ENCODE measurements at regions not wholly inside any gene's neighbourhood (a gene's known extent, or its start where the extent isn't known, plus 50 kb on each side); places are given as distances from the start of the nearest gene placed in this dataset.

DNA sequence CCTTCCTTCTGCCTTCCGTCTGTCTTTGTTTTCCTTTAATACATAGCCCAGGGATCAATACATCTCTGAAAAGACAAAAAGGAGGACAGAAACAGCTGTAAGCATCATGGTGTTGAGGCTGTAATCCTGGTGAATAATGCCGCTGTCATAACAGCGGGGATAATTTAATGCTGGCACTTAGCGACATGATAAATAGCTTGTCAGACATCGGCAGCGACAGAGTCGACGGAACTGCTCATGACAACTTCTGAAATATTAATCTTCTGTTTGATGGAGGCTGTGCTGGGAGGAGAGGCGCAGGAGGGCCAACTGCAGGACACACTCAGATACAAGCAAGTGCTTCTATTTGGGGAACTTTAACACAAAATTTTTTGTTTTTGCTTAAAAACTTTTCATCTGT is 602.2 kb downstream of the GALR1 start:
- ChIA-PET POLR2A (no interaction called here), CTCF (no interaction called here)
- no peak for TF ChIP-seq FOXK2 (IDR thresholded peaks at IDR 0.05)
- no peak for TF ChIP-seq BHLHE40 (IDR thresholded peaks at IDR 0.05; ENCODE audit: borderline replicate concordance)
- no peak for TF ChIP-seq L3MBTL2 (conservative IDR thresholded peaks at IDR 0.05)
- no peak for TF ChIP-seq CTBP1 (IDR thresholded peaks at IDR 0.05; ENCODE audit: borderline replicate concordance)
- no peak for TF ChIP-seq TARDBP (IDR thresholded peaks at IDR 0.05)
- no peak for TF ChIP-seq HDGF (IDR thresholded peaks at IDR 0.05; ENCODE audit: borderline replicate concordance)
- no peak for TF ChIP-seq SP1 (IDR thresholded peaks at IDR 0.05)
- TF ChIP-seq ZNF384 (IDR thresholded peaks at IDR 0.05) = no peak
- no peak for TF ChIP-seq SUZ12 (IDR thresholded peaks at IDR 0.05)
- no peak for DNase-seq (ENCODE audit: extremely low spot score)

DNA sequence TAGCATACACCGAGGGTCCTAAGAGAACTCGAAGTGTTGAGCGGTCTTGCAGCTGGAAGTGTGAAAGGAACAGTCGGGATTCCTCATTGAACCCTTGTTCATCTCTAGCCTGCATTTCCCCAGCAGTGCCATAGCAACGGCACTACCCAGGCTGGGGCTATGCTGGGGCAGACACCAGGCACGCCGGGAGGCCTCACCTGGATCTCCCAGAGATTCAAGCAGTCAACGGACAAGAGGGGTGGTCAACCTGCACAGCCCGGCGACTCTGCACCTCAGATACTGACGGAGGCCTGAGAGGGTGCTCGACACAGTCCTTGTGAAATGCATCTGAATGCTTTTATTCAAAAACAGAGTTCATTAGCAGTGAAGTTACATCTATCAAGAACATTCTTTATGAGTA is 604.2 kb downstream of the GALR1 start:
- ChIA-PET POLR2A (no interaction called here), CTCF (no interaction called here)
- no peak for DNase-seq (ENCODE audit: extremely low spot score)
- TF ChIP-seq, protein P1, sequence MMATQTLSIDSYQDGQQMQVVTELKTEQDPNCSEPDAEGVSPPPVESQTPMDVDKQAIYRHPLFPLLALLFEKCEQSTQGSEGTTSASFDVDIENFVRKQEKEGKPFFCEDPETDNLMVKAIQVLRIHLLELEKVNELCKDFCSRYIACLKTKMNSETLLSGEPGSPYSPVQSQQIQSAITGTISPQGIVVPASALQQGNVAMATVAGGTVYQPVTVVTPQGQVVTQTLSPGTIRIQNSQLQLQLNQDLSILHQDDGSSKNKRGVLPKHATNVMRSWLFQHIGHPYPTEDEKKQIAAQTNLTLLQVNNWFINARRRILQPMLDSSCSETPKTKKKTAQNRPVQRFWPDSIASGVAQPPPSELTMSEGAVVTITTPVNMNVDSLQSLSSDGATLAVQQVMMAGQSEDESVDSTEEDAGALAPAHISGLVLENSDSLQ (IDR thresholded peaks at IDR 0.05) = no peak
- TF ChIP-seq ELF4 (IDR thresholded peaks at IDR 0.05) (no peak), LEF1 (IDR thresholded peaks at IDR 0.05; ENCODE audit: borderline replicate concordance) (no peak), FOXK2 (IDR thresholded peaks at IDR 0.05) (no peak), L3MBTL2 (conservative IDR thresholded peaks at IDR 0.05) (no peak), BHLHE40 (IDR thresholded peaks at IDR 0.05; ENCODE audit: borderline replicate concordance) (no peak)

DNA sequence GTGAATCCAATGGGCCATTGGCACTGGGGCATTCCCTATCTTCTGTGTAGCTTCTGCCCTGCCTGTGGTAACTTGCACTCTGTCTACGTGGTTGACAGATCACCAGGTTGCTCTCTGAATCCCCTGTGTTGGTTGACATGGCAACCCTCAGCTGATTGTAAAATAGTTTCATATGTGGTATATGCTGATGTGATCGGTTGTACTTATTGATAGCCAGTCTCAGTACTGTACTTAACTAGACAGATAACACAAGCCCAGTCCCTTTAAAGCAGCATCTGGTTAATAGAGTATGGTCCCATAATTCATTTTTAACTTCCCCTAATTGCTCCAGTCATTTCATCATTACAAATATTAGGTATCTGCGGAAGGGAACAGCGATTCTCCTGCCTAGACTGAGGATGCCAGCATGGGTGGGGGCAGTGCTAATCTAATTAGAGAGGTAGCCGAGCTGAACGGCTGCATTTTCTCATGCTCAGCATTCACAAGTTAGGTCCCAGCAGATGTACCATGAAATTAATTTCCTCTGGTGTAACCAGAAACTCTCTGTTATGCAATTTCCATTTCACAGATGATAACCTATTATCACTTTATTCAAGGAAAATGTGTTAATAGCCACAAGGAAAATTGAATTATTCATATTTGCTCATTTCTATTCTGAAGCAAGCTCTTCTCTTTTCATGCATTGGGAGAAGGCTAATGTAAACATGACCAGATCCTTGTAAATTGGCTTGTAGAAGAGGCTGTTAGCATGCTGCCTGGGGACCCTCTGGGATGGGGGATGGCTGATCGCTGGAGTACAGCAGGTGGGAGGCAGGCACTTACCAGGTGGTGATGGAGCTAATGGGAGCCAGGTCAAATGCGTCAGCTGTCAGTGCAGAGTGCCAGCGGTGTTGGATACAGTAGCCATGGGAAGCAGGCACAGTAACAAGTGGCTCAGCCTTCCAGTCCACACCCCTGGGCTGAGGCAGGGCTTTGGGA is 608.3 kb downstream of the GALR1 start:
- ChIA-PET POLR2A (no interaction called here), CTCF (no interaction called here)
- TF ChIP-seq FOXA1 (IDR thresholded peaks at IDR 0.05) = no peak
- no peak for TF ChIP-seq TARDBP (IDR thresholded peaks at IDR 0.05)
- TF ChIP-seq HDGF (IDR thresholded peaks at IDR 0.05; ENCODE audit: borderline replicate concordance) = no peak
- TF ChIP-seq FOXK2 (IDR thresholded peaks at IDR 0.05) = no peak
- no peak for TF ChIP-seq CTBP1 (IDR thresholded peaks at IDR 0.05; ENCODE audit: borderline replicate concordance)
- no peak for TF ChIP-seq SP1 (IDR thresholded peaks at IDR 0.05)
- no peak for TF ChIP-seq FOXM1 (IDR thresholded peaks at IDR 0.05; ENCODE audit: borderline replicate concordance)
- no peak for TF ChIP-seq ARNT (IDR thresholded peaks at IDR 0.05)
- TF ChIP-seq SUZ12 (IDR thresholded peaks at IDR 0.05) = no peak
- TF ChIP-seq, protein P1 (IDR thresholded peaks at IDR 0.05) = no peak
- no peak for DNase-seq (ENCODE audit: extremely low spot score)

DNA sequence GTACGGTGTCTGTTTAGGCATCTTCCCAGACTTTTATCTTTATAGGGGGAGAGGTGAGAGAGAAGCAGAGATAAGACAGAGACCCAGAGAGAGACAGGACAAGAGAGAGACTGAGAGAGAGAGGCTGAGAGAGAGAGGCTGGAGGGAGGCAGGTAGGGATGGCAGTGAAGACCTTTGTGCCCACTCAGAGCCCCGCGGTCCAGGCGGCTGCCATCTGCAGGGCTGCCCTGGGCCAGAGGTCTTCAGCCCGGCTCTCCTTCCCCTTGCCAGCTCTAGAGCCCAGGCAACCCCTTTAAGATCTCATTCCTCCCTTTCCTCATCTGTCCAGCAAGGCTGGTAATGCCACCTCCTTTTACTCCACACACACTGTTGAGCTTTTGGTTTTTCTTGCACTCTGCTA is 610.0 kb downstream of the GALR1 start:
- DNase-seq (ENCODE audit: extremely low spot score) = no peak
- ChIA-PET CTCF (no interaction called here), POLR2A (no interaction called here)
- TF ChIP-seq, protein P1 (IDR thresholded peaks at IDR 0.05) = no peak
- TF ChIP-seq L3MBTL2 (conservative IDR thresholded peaks at IDR 0.05) = no peak
- TF ChIP-seq LEF1 (IDR thresholded peaks at IDR 0.05; ENCODE audit: borderline replicate concordance) = no peak
- no peak for TF ChIP-seq FOXM1 (IDR thresholded peaks at IDR 0.05; ENCODE audit: borderline replicate concordance)
- TF ChIP-seq BHLHE40 (IDR thresholded peaks at IDR 0.05; ENCODE audit: borderline replicate concordance) = no peak
- no peak for TF ChIP-seq FOXA1 (IDR thresholded peaks at IDR 0.05)
- TF ChIP-seq CTBP1 (IDR thresholded peaks at IDR 0.05; ENCODE audit: borderline replicate concordance) = no peak
- no peak for TF ChIP-seq ARNT (IDR thresholded peaks at IDR 0.05)
- no peak for TF ChIP-seq ELF4 (IDR thresholded peaks at IDR 0.05)

DNA sequence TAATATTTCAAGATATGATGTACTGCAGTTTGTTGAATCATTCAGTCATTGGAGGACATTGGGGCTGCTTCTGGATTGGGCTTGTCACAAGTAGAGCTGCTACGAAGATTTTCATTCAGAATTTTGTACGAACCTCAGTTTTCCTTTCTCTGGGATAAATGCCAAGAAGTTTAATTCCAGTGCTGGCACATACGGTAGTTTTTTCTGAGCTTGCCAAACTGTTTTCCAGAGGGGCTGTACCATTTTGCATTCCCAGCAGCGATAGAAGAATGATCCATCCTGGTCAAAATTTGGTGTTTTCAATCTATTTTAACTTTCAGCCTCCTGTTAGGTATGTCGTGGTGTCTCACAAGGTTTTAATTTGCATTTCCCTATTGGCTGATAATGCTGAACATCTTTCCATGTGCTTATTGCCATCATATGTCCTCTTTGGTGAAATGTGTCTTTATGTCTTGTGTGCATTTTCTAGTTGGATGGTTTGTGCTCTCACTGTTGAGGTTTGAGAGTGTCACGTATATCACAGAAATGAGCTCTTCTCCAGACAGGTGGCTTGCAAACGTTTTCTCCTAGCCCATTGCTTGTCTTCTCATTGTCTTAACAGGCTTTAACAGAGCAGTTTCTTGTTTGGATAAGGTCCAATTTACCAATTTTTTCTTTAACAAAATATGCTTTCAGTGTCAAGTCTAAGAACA is 612.6 kb downstream of the GALR1 start:
- DNase-seq (ENCODE audit: extremely low spot score) = no peak
- TF ChIP-seq SUZ12 (IDR thresholded peaks at IDR 0.05) = no peak
- no peak for TF ChIP-seq FOXM1 (IDR thresholded peaks at IDR 0.05; ENCODE audit: borderline replicate concordance)
- TF ChIP-seq ELF4 (IDR thresholded peaks at IDR 0.05) = no peak
- TF ChIP-seq ZNF384 (IDR thresholded peaks at IDR 0.05) = no peak
- no peak for TF ChIP-seq L3MBTL2 (conservative IDR thresholded peaks at IDR 0.05)
- TF ChIP-seq NFRKB (IDR thresholded peaks at IDR 0.05) = no peak
- no peak for TF ChIP-seq CTBP1 (IDR thresholded peaks at IDR 0.05; ENCODE audit: borderline replicate concordance)
- TF ChIP-seq, protein P1 (IDR thresholded peaks at IDR 0.05) = no peak
- TF ChIP-seq TARDBP (IDR thresholded peaks at IDR 0.05) = no peak
- no peak for TF ChIP-seq SP1 (IDR thresholded peaks at IDR 0.05)
- TF ChIP-seq BHLHE40 (IDR thresholded peaks at IDR 0.05; ENCODE audit: borderline replicate concordance) = no peak
- ChIA-PET CTCF (no interaction called here), POLR2A (no interaction called here)
